ENCODE measurements at regions not wholly inside any gene's neighbourhood (a gene's known extent, or its start where the extent isn't known, plus 50 kb on each side); places are given as distances from the start of the nearest gene placed in this dataset.

DNA sequence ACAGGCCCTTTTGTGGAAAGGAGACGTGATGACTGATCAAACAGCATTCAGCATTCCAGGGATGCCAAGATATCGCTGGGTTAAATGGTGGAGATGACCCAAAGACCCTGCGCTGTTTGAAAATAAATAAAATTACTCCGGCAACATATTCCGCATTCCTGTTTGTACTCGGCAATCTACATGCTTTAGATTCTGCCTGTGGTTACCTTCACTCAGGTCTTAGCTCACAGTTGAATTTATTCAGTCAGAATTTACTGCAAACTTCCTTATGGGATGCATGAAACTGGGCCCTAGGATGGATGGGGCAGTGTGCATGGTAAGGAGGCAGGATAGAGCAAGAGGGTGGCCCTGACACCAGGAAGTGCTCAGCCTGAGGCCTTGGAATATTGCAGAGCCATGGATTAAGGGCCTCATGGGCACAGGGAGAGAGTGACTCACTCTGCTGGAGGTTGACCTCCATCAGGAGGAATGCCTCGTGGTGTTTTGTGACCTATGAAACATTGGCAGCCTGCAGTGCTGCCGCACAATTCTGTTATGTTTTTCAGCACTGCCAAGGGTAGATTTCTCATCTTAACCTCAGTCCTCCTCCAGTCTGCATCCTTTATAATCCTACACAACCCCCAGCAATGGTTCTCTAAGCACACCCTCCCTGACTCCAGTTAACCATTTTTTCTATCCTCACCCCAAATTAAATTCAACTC, 321.4 kb downstream of the IRS1 start:
- H3K9me3 Mint-ChIP-seq: no peaks in the 10 kb centered on the region
- no peaks in the 10 kb centered on the region for H3K4me1 Mint-ChIP-seq (ENCODE audit: low read depth)
- H3K4me3 Mint-ChIP-seq: no peak overlapping the region
- H3K27me3 Mint-ChIP-seq: peaks cover 6% of the 10 kb centered on the region
- intact Hi-C loops (cut with micrococcal nuclease): no loop called here
- ChIA-PET POLR2A (no interaction called here), CTCF (interaction anchor here (1.0 kb wide), 1 partner anchor 324 kb away, joined by 3 read pairs; no protein-coding TSS in a partner anchor)
- TF ChIP-seq, protein P1, sequence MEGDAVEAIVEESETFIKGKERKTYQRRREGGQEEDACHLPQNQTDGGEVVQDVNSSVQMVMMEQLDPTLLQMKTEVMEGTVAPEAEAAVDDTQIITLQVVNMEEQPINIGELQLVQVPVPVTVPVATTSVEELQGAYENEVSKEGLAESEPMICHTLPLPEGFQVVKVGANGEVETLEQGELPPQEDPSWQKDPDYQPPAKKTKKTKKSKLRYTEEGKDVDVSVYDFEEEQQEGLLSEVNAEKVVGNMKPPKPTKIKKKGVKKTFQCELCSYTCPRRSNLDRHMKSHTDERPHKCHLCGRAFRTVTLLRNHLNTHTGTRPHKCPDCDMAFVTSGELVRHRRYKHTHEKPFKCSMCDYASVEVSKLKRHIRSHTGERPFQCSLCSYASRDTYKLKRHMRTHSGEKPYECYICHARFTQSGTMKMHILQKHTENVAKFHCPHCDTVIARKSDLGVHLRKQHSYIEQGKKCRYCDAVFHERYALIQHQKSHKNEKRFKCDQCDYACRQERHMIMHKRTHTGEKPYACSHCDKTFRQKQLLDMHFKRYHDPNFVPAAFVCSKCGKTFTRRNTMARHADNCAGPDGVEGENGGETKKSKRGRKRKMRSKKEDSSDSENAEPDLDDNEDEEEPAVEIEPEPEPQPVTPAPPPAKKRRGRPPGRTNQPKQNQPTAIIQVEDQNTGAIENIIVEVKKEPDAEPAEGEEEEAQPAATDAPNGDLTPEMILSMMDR (IDR thresholded peaks at IDR 0.05): no peak
- ATAC-seq (no peak), DNase-seq (no peak)
- no peaks in the 10 kb centered on the region for H3K36me3 Mint-ChIP-seq (ENCODE audit: low read depth)
- H3K27ac Mint-ChIP-seq: no peak overlapping the region

DNA sequence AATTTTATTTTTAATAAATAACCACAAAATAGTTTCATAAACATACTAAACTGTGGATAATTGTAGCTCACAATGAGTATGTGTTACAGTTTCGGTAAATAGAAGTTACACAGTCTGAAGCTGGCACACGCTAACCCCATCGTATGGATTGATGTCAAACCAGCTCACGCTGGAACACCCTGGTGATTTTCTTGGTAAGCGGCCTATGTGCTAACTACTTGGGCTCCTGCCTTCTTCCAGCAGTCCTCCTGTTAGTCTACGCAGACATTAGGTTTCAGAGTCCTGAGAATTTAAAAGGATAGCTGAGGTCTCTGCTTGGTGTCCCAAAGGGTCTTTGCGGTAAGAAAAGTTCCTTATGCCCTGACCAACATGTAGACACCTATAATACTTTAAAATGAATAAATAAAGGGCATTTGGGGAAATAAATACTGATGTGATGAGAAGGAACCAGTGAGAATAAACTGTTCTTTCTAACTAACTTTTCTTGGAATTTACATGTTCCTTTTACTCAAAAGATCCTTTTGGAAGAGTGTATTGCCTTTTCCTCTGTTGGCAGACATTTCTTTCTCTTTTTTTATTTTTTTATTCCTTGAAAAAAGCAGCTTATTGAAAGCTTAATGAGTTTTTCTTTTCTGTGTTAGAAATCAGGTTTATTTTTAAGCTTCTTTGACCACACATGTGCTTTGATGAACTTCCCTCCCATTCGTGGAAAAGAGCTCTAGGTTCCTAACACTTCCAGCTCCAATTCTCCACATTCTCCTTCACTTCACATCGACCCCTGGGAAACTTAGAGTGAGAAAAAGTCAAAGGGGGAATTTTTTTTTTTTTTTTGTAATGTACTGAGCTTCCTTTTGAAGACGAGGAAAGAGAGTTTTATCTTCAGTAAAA, 322.2 kb downstream of the IRS1 start:
- Mint-ChIP-seq H3K4me1 (ENCODE audit: low read depth) (no peaks in the 10 kb centered on the region), H3K9me3 (no peaks in the 10 kb centered on the region), H3K4me3 (no peak overlapping the region), H3K27me3 (peaks cover 6% of the 10 kb centered on the region), H3K27ac (no peak overlapping the region), H3K36me3 (ENCODE audit: low read depth) (no peaks in the 10 kb centered on the region)
- DNase-seq (no peak), ATAC-seq (no peak)
- TF ChIP-seq, protein P1 (IDR thresholded peaks at IDR 0.05): no peak
- ChIA-PET POLR2A (no interaction called here), CTCF (interaction anchor here (1.0 to 1.5 kb wide), 2 partner anchors 79 to 325 kb away, joined by 3 read pairs; no protein-coding TSS in a partner anchor)
- intact Hi-C loops (cut with micrococcal nuclease): no loop called here

DNA sequence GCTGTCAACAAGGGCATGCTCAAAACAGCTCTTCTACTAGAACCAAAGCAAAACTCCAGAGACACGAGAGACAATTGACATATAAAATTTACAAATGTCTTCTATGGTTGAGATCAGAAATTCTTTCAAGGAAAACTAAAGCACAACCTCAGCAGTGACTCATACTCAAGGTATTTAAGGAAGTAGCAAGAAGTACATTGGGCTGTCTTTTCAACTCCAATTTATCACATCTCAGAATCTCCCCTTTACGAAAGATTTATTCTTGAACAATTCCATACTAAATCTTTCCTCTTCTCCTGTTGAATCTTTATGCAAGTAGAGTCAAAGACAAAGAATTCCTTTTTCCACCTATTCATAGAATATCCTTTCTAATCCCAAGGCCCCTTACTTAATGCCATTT, 324.0 kb downstream of the IRS1 start:
- no peak overlapping the region for H3K4me3 Mint-ChIP-seq
- H3K27me3 Mint-ChIP-seq: peaks cover 9% of the 10 kb centered on the region
- ChIA-PET POLR2A (no interaction called here), CTCF (interaction anchor here (1.5 kb wide), 1 partner anchor 77 kb away, joined by 3 read pairs; no protein-coding TSS in a partner anchor)
- no peaks in the 10 kb centered on the region for H3K4me1 Mint-ChIP-seq (ENCODE audit: low read depth)
- TF ChIP-seq, protein P1 (IDR thresholded peaks at IDR 0.05): no peak
- H3K27ac Mint-ChIP-seq: no peak overlapping the region
- intact Hi-C loops (cut with micrococcal nuclease): no loop called here
- H3K36me3 Mint-ChIP-seq (ENCODE audit: low read depth): no peaks in the 10 kb centered on the region
- no peaks in the 10 kb centered on the region for H3K9me3 Mint-ChIP-seq
- no peak for ATAC-seq
- DNase-seq: no peak

DNA sequence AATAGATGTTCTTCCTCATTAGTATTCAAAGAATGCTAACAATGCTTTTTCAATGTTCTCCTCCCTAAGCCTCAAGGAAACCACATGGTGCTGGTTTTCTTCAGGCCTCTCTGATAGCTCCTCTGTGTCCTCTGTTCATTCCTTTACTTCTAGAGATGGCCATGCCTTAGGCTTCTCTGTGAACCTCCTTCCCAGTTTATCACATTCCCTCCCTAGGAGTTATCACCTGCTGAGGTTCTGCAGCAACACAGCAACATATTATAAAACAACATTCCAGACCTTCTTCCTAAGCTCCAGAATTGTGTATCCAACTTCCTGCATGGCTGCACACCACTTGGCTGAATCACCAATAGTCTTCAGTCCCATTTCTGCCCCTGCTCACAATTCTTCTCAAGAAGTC, 325.5 kb downstream of the IRS1 start:
- H3K27ac Mint-ChIP-seq: no peak overlapping the region
- DNase-seq (no peak), ATAC-seq (no peak)
- no peak overlapping the region for H3K4me3 Mint-ChIP-seq
- no peaks in the 10 kb centered on the region for H3K4me1 Mint-ChIP-seq (ENCODE audit: low read depth)
- TF ChIP-seq, protein P1 (IDR thresholded peaks at IDR 0.05): no peak
- ChIA-PET CTCF (no interaction called here), POLR2A (no interaction called here)
- intact Hi-C loops (cut with micrococcal nuclease): no loop called here
- no peaks in the 10 kb centered on the region for H3K9me3 Mint-ChIP-seq
- peaks cover 9% of the 10 kb centered on the region for H3K27me3 Mint-ChIP-seq
- H3K36me3 Mint-ChIP-seq (ENCODE audit: low read depth): no peaks in the 10 kb centered on the region

DNA sequence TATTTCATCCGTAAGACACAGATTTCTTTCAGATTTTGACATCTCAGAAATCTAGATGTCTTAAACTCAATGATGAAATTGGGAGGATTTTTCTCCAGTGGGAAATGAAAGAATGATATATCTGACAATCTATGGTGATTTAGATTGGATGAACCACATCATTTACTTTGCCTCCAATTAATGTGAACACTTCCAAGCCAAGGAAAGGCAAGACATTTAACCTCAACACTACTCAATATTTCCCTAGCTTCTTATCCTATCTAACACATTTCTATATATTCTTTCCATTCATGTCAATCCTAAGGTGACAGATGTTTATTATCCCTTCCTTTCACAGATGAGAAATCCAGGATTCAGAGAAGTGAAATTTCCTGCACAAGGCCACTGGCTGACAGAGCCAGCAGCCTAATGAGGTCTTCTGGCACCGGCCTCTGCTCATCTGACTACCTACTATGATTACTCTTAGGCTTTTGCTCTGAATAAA, 327.6 kb downstream of the IRS1 start:
- Mint-ChIP-seq H3K36me3 (ENCODE audit: low read depth) (no peaks in the 10 kb centered on the region), H3K4me3 (no peak overlapping the region), H3K27me3 (peaks cover 4% of the 10 kb centered on the region), H3K4me1 (ENCODE audit: low read depth) (no peaks in the 10 kb centered on the region), H3K27ac (no peak overlapping the region), H3K9me3 (no peaks in the 10 kb centered on the region)
- intact Hi-C loops (cut with micrococcal nuclease): no loop called here
- ChIA-PET POLR2A (no interaction called here), CTCF (no interaction called here)
- TF ChIP-seq, protein P1 (IDR thresholded peaks at IDR 0.05): no peak
- DNase-seq: no peak
- no peak for ATAC-seq
